Choroid plexus epithelial cell (primary cell): ENCODE measurements at regions not wholly inside any gene's neighbourhood (a gene's known extent, or its start where the extent isn't known, plus 50 kb on each side); places are given as distances from the start of the nearest gene placed in this dataset.

Experiments
- DNase-seq: peaks from one replicate; pipeline ENCODE4 v3.0.0-alpha.2; 2010; ENCODE audit warnings: low read depth
- H3K4me3 ChIP-seq: 2 replicates; pipeline ENCODE4 v1.5.1; 2011; ENCODE audit warnings: low read depth, mild to moderate bottlenecking, control low read depth, low read length, moderate library complexity
- CTCF ChIP-seq: conservative IDR thresholded peaks from 2 replicates; pipeline ENCODE4 v1.5.1; 2011; ENCODE audit warnings: low read depth, mild to moderate bottlenecking, control low read depth, inconsistent platforms, low read length, moderate library complexity

- TF ChIP-seq CTCF, result no peak
- DNase-seq, result no peak
- no peak overlapping the region for H3K4me3 ChIP-seq
Observed at GRCh38 chr15:62541846-62542245, 376.8 kb upstream of the C2CD4B start.

DNA sequence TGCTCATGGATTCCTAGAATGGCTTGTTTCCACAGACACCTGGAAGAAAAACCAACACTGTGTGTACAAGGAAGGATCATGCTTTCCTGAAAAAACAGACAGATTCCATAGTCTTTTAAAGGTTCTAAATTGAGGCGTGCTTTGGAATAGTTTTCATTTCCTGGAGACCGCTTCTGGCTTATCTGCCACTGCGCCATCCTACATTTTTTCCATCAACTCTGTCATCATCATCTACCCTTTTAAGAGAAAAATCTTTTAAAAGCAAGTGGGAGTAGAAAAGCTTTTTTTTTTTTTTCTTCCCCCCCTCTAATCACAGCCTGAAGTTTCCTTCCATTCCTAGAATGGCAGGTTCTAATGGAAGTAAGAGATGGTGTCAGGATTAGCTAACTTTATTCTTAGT lies 379.4 kb upstream of the C2CD4B start:
- TF ChIP-seq CTCF, result no peak
- no peak for DNase-seq

DNA sequence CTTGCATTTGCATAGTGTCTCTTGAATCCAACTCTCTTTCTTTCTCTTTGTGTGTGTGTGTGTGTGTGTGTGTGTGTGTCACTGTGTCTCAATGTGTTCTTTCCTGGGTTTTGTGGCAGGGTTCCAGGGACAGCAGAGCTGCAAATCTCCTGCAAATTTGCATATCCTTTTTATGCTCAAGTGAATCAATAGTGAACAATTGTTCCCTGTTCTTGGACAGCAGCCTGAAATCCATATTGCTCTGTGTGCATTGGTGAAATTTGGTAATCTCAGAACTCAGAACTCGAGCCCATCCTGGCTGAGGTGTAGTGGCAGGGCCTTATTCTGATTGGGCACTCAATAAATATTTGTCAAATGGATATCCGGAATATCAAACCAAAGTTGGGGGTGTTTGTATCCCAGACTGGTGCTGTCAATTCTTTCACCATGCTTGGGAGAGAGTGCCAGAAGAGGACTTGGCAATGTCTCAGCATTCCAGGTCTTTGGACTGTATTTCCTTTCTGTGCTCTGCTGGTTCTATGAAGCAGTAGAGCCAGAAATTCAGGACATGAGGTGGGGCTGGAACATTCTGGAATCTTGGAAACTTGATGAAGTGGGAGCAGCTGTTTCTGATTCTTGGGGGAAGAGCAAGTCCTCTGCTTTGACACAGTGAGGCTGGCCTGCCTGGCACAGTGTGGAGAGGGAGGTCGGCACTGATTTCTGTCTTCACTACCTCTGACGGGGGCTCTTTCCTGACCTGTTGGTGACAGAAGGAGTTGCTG lies 380.6 kb upstream of the C2CD4B start:
- no peak overlapping the region for H3K4me3 ChIP-seq
- no peak for TF ChIP-seq CTCF
- no peak for DNase-seq

More for the DNA sequence above, 379.4 kb upstream of the C2CD4B start:
- H3K4me3 ChIP-seq, result no peak overlapping the region

DNA sequence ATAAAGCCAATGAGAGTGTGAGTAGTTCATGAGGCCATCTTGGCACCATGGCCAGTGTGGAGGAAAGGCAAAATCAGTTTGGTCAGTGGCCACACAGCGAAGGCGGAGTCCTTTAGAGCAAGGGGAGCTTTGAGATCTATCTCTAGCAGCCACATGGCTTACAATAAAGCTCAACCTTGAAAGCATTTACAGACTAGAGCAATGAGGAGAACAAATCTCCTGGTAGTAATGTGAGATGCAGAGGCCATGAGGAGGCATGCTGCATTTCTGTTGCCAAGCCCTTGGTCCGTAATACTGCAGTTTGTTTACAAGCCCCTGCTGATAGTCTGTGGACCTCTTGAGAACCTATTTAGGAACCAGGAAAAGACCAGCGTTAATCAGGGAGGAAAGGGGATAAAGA lies 381.5 kb upstream of the C2CD4B start:
- H3K4me3 ChIP-seq, result no peak overlapping the region
- DNase-seq, result no peak
- TF ChIP-seq CTCF, result no peak

DNA sequence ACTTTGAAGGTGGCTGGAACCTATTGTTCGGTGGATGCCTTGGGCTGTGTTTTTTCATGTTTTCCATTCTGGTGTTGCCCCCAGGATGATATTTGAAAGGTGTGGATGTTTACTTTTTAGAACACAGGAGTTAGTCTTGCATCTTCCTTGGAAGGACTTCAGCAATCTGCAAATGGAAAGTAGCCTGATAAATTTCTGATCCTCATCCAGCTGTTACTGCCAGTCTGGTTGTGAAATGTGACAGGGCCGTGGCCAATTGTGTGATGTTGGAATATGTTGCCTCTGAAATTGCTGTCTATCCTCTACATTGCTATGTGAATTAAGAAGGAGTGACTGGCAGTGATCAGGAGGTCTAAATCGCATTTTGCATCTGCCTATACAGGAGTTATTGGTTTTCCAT lies 382.5 kb upstream of the C2CD4B start:
- DNase-seq, result no peak
- no peak overlapping the region for H3K4me3 ChIP-seq
- TF ChIP-seq CTCF, result no peak

DNA sequence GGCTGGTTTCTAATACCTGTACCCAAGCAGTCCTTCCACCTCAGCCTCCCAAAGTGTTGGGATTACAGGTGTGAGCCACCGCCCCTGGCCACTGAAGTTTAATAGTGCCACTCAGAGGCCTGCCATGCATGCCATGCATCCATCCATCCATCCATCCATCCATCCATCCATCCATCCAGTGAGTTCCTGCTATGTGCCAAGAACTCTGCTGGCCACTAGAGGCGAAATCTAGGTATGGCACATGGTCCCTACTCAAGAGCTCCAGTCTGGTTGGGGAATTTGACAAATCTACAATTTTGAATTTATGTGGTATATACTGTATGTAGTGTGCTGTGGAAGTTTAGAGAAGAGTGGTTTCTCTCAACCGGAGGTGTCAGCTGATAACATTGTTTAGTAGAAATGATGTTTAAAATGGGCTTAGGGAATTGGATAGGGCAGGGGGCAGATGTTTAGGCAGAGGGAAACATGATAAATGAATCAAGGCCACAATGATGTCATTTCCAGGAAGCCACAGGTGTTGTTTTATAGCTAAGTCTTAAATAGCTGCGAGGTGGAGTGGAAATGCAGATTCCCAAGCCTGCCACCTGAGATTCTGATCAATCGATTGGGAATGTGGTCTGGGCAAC lies 384.4 kb upstream of the C2CD4B start:
- no peak overlapping the region for H3K4me3 ChIP-seq
- DNase-seq, result peak; percentile 75
- TF ChIP-seq CTCF, result peak; percentile 78

DNA sequence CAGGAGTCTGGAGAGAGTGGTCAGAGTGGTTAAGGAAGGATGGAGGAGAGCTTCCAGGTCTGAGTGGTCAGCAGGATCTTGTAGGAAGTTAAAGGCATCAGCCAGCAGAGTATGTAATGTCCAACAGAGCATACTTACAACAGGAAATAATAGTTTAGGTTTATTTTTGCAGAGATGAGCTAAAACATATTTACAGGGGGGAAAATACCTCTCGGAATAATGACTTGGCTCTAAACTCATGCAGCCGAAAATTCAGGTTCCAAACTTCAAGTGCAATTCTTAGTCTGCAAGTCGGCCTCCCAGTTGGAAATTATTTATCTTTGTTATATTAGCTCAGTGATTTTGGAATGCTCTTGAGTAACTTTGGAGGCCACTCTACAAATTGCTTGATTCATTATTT lies 385.0 kb upstream of the C2CD4B start:
- no peak for TF ChIP-seq CTCF

More for the DNA sequence above, 385.0 kb upstream of the C2CD4B start:
- no peak overlapping the region for H3K4me3 ChIP-seq
- no peak for DNase-seq
